Posterior cingulate gyrus (tissue), 11 donors: ENCODE measurements at regions not wholly inside any gene's neighbourhood (a gene's known extent, or its start where the extent isn't known, plus 50 kb on each side); places are given as distances from the start of the nearest gene placed in this dataset.
"Not testable (repeated sequence)": the region's sequence is repeated elsewhere in the genome, so short reads cannot be mapped to it uniquely, and the experiment has no call there.

Experiments
- DNase-seq, 10 donors: peaks; one replicate each; pipeline versions ENCODE4 v3.0.0 to v3.0.0-alpha.2; 2020 to 2021; ENCODE audit warnings: mixed read lengths in 3 of 10
- intact Hi-C: fragments of 100-400 bp; cut with DNase I; formaldehyde crosslinking; loops from one replicate; pipeline ENCODE4 v1.15.1; 2023

GRCh38 chr14:105720106-105720505, 193.7 kb downstream of the TMEM121 start:
- intact Hi-C loops, result not testable (repeated sequence)
- peak in 2 of 10 donors; percentile 8 to 11 for DNase-seq

- peak in 2 of 10 donors; percentile 11 to 35 for DNase-seq
- intact Hi-C loops, result not testable (repeated sequence)
Measured at GRCh38 chr14:105720852-105721601, 194.6 kb downstream of the TMEM121 start.

GRCh38 chr14:105721602-105721970, 195.2 kb downstream of the TMEM121 start:
- intact Hi-C loops, result not testable (repeated sequence)
- peak in 2 of 10 donors; percentile 53 to 55 for DNase-seq

- DNase-seq, result peak in 3 of 10 donors; percentile 46 to 58 (median 57)
- intact Hi-C loops, result not testable (repeated sequence)
Measured at GRCh38 chr14:105721996-105722709, 195.8 kb downstream of the TMEM121 start.

- peak in 2 of 10 donors; percentile 27 to 55 for DNase-seq
- intact Hi-C loops, result not testable (repeated sequence)
Measured at GRCh38 chr14:105723271-105723670, 196.9 kb downstream of the TMEM121 start.

- DNase-seq, result peak in 2 of 10 donors; percentile 44 to 59
Measured at GRCh38 chr14:105723776-105724175, 197.4 kb downstream of the TMEM121 start.

GRCh38 chr14:105729825-105730368, 203.5 kb downstream of the TMEM121 start:
- intact Hi-C loops, result not testable (repeated sequence)

More at GRCh38 chr14:105723776-105724175, 197.4 kb downstream of the TMEM121 start:
- intact Hi-C loops, result not testable (repeated sequence)

GRCh38 chr14:105730731-105731130, 204.3 kb downstream of the TMEM121 start:
- DNase-seq, intact Hi-C loops: not testable (repeated sequence)

More at GRCh38 chr14:105729825-105730368, 203.5 kb downstream of the TMEM121 start:
- DNase-seq, result peak in 1 of 10 donors; percentile 34

- intact Hi-C loops, result not testable (repeated sequence)
- DNase-seq, result peak in 2 of 10 donors; percentile 54 to 71
Measured at GRCh38 chr14:105731221-105731985, 205.0 kb downstream of the TMEM121 start.

GRCh38 chr14:105733081-105734065, 207.0 kb downstream of the TMEM121 start:
- intact Hi-C loops, result no loop called here
- peak in 1 of 10 donors; percentile 27 for DNase-seq

- DNase-seq, result peak in 1 of 10 donors; percentile 60
- intact Hi-C loops, result not testable (repeated sequence)
Measured at GRCh38 chr14:105734241-105734640, 207.9 kb downstream of the TMEM121 start.

GRCh38 chr14:105736331-105736730, 209.9 kb downstream of the TMEM121 start:
- peak in 1 of 10 donors; percentile 73 for DNase-seq
- intact Hi-C loops, result not testable (repeated sequence)

GRCh38 chr14:105737504-105738246, 211.3 kb downstream of the TMEM121 start:
- peak in 2 of 10 donors; percentile 71 to 80 for DNase-seq
- intact Hi-C loops, result no loop called here

- intact Hi-C loops, result no loop called here
- DNase-seq, result peak in 2 of 10 donors; percentile 52 to 57
Measured at GRCh38 chr14:105738638-105739037, 212.3 kb downstream of the TMEM121 start.

GRCh38 chr14:105739331-105740102, 213.1 kb downstream of the TMEM121 start:
- peak in 1 of 10 donors; percentile 40 for DNase-seq
- intact Hi-C loops, result loop anchor here (5.0 kb wide), 1 partner anchor 112 kb away; no protein-coding TSS in a partner anchor

- DNase-seq, result peak in 1 of 10 donors; percentile 65
- intact Hi-C loops, result loop anchor here (5.0 kb wide), 1 partner anchor 113 kb away; no protein-coding TSS in a partner anchor
Measured at GRCh38 chr14:105740272-105740671, 213.9 kb downstream of the TMEM121 start.

GRCh38 chr14:105740961-105741360, 214.6 kb downstream of the TMEM121 start:
- peak in 1 of 10 donors; percentile 24 for DNase-seq
- intact Hi-C loops, result loop anchor here (5.0 kb wide), 1 partner anchor 114 kb away; no protein-coding TSS in a partner anchor
